LHCN-M2 (cell line): ENCODE measurements at regions not wholly inside any gene's neighbourhood (a gene's known extent, or its start where the extent isn't known, plus 50 kb on each side); places are given as distances from the start of the nearest gene placed in this dataset.
A peak's percentile ranks its signal among the peaks of the same experiment; 100 is the strongest.

Experiments used
- DNase-seq: peaks from one replicate; pipeline ENCODE4 v3.0.0-alpha.2; 2012; ENCODE audit warnings: low read depth

GRCh38 chr4:14028862-14029261 is 401.3 kb upstream of the BOD1L1 start:
- no peak for DNase-seq

- no peak for DNase-seq
Measured at GRCh38 chr4:14035076-14035475, 407.6 kb upstream of the BOD1L1 start.

- DNase-seq = no peak
Measured at GRCh38 chr4:14043203-14043602, 415.7 kb upstream of the BOD1L1 start.

GRCh38 chr4:14046642-14047041 is 419.1 kb upstream of the BOD1L1 start:
- DNase-seq = no peak

- no peak for DNase-seq
Measured at GRCh38 chr4:14047840-14048239, 420.3 kb upstream of the BOD1L1 start.

GRCh38 chr4:14049946-14050345 is 422.4 kb upstream of the BOD1L1 start:
- no peak for DNase-seq

- no peak for DNase-seq
Measured at GRCh38 chr4:14053291-14053690, 425.8 kb upstream of the BOD1L1 start.

GRCh38 chr4:14054391-14054790 is 426.9 kb upstream of the BOD1L1 start:
- no peak for DNase-seq

DNA sequence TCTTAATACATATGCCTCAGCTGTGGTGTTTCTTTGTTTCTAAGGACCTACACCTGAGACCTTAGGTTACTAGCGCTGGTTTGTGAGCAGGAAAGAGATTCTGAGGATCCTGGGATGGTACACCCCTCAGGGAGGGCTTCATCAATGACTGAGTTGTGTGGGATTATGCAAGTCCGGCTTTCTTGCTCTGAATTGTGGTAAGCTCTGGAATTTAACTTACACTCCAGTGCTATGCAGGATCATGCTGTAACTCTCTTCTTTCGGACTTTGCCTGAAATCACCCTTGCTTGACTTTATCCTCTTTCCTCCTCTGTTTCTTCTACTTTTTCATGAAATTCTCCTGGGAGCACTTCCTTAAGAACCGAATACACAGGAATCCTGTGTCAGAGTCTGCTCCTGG is 431.5 kb upstream of the BOD1L1 start:
- DNase-seq = no peak

GRCh38 chr4:14064984-14065383 is 437.5 kb upstream of the BOD1L1 start:
- no peak for DNase-seq

- no peak for DNase-seq
Measured at GRCh38 chr4:14065406-14065805, 437.9 kb upstream of the BOD1L1 start.

- no peak for DNase-seq
Measured at GRCh38 chr4:14066979-14067378, 439.5 kb upstream of the BOD1L1 start.

GRCh38 chr4:14069886-14070285 is 442.4 kb upstream of the BOD1L1 start:
- no peak for DNase-seq

- DNase-seq = no peak
Measured at GRCh38 chr4:14070289-14070880, 442.9 kb upstream of the BOD1L1 start.

DNA sequence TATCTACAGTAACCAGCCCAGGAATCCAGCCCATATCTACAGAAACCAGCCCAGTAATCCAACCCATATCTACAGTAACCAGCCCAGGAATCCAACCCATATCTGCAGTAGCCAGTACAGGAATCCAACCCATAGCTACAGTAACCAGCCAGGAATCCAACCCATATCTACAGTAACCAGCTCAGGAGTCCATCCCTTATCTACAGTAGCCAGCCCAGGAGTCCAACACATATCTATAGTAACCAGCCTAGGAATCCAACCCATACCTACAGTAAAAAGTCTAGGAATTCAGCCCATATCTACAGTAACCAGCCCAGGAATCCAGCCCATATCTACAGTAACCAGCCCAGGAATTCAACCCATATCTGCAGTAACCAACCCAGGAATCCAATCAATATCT is 445.0 kb upstream of the BOD1L1 start:
- DNase-seq = no peak

DNA sequence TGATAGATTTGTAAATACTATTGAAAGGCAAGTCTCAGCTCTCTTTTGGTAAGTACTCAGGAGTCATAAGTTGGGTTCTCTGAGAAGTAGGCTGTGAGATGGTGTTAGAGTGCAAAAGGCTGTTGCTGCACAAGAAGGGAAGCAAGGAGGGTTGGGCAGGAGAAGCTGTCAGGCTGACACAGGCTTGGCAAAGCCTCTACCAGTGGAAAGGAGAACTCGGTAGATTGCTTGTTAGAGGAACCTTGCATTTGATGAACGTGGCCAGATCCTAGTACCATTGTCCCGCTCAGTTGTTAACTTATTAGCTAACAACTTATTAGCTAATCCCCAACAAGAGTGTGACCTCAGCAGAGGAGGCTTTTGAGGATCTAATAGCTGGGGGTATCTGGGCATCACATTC is 449.3 kb upstream of the BOD1L1 start:
- no peak for DNase-seq

- DNase-seq = no peak
Measured at GRCh38 chr4:14078326-14078725, 450.8 kb upstream of the BOD1L1 start.

DNA sequence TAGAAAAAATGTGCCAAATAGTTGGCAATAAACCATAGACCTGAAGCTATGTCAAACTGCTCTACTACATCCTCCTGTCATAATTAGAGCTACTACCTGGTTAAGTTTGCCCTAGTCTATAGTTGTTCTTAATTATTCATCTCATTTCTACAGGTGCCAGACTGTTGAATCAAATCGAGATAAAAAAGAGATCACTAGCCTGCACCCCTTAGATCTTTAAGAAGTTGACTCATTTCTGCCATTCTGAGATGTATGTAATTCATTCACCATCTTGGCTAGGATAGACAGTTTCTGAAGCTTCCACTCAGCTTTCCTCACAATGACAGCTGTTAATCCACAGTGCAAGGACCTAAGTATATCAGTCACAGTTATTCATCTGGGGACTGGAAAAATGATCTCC is 452.1 kb upstream of the BOD1L1 start:
- DNase-seq = no peak

- DNase-seq = no peak
Measured at GRCh38 chr4:14083150-14083549, 455.6 kb upstream of the BOD1L1 start.

- DNase-seq = no peak
Measured at GRCh38 chr4:14084598-14084997, 457.1 kb upstream of the BOD1L1 start.

DNA sequence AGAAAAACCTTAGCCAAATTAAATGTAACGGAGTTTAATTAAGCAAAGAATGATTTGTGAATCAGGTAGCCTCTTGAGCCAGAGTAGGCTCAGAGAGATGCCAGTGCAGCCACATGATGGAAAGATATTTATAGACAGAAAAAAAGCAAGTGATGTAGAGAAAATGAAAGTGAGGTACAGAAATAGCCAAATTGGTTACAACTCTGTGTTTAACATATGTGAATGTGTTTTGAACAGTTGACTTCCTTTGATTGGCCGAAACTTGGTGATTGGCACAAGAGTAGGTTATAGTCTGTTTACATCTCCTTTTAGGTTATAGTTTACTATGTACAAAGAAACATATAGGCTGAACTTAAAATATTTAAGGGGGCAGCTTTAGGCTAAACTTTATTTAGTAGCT is 459.9 kb upstream of the BOD1L1 start:
- no peak for DNase-seq

- no peak for DNase-seq
Measured at GRCh38 chr4:14087921-14088320, 460.4 kb upstream of the BOD1L1 start.

DNA sequence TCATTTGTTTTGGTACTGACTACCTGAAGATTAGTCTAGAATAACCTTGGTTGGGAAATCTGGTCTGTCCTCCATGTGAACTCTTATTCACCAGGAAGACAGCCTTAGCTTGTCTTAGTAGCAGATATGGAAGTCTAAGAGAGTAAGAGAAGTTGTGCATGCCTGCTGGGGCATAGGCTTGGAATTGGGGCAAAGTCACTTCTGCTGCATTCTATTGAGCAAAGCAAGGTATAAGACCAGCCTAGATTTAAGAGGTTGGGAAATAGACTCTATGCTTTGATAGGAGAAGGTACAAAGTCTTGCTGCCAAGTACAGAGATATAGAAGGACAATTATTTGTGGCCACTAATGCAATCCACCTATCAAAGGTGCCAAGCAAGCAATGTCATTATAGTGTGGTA is 464.0 kb upstream of the BOD1L1 start:
- no peak for DNase-seq

DNA sequence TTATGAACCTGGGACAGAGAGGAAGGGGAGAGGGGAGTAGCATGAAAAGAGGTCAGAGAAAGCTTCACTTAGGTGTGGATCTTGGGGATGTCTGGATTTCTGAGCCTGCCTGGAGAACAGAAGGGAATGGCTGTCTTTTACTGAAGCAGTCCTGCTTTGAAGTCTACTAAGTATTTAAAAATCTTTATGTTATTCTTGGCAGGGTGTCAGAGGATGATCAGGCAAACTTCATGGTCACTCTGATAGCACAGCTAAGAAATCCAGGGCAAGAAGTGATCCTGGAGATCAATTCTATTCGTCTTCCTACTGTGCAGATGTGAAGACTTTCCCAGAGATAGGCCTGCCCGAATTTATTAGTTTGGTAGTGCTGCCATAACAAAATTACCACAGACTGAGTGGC is 464.4 kb upstream of the BOD1L1 start:
- DNase-seq = peak; percentile 39
